ENCODE measurements at regions not wholly inside any gene's neighbourhood (a gene's known extent, or its start where the extent isn't known, plus 50 kb on each side); places are given as distances from the start of the nearest gene placed in this dataset.
A peak's percentile ranks its signal among the peaks of the same experiment; 100 is the strongest.

GRCh38 chr6:165910184-165910966, 247.3 kb upstream of the PDE10A start:
- TF ChIP-seq CTCF (conservative IDR thresholded peaks at IDR 0.05; ENCODE audit: low read depth, low read length), result no peak
- no peak overlapping the region for H3K4me3 ChIP-seq (ENCODE audit: low read length)
- DNase-seq (ENCODE audit: low read depth), result peak; percentile 20

- no peak for TF ChIP-seq CTCF (conservative IDR thresholded peaks at IDR 0.05; ENCODE audit: low read depth, low read length)
- no peak overlapping the region for H3K4me3 ChIP-seq (ENCODE audit: low read length)
Measured at GRCh38 chr6:165906736-165907135, 243.7 kb upstream of the PDE10A start.

GRCh38 chr6:165905744-165906143, 242.7 kb upstream of the PDE10A start:
- no peak for TF ChIP-seq CTCF (conservative IDR thresholded peaks at IDR 0.05; ENCODE audit: low read depth, low read length)
- no peak for DNase-seq (ENCODE audit: low read depth)
- no peak overlapping the region for H3K4me3 ChIP-seq (ENCODE audit: low read length)

More at GRCh38 chr6:165906736-165907135, 243.7 kb upstream of the PDE10A start:
- no peak for DNase-seq (ENCODE audit: low read depth)

- no peak for TF ChIP-seq CTCF (conservative IDR thresholded peaks at IDR 0.05; ENCODE audit: low read depth, low read length)
- H3K4me3 ChIP-seq (ENCODE audit: low read length), result no peak overlapping the region
- DNase-seq (ENCODE audit: low read depth), result no peak
Measured at GRCh38 chr6:165900970-165901369, 237.9 kb upstream of the PDE10A start.

GRCh38 chr6:165899611-165900010, 236.6 kb upstream of the PDE10A start:
- H3K4me3 ChIP-seq (ENCODE audit: low read length), result no peak overlapping the region
- no peak for DNase-seq (ENCODE audit: low read depth)
- TF ChIP-seq CTCF (conservative IDR thresholded peaks at IDR 0.05; ENCODE audit: low read depth, low read length), result no peak

- H3K4me3 ChIP-seq (ENCODE audit: low read length), result no peak overlapping the region
- no peak for TF ChIP-seq CTCF (conservative IDR thresholded peaks at IDR 0.05; ENCODE audit: low read depth, low read length)
- DNase-seq (ENCODE audit: low read depth), result no peak
Measured at GRCh38 chr6:165895421-165896165, 232.6 kb upstream of the PDE10A start.

Data from retinal pigment epithelial cell (primary cell).